Neural cell (in vitro differentiated cells): ENCODE measurements at regions not wholly inside any gene's neighbourhood (a gene's known extent, or its start where the extent isn't known, plus 50 kb on each side); places are given as distances from the start of the nearest gene placed in this dataset.

ENCODE experiments used
- H2AFZ ChIP-seq: fragments of 200-600, 300-800 bp; sonication (generic), shearing (Covaris generic); 2 replicates; pipeline ENCODE4 v1.6.0; 2014; ENCODE audit warnings: low read depth, mild to moderate bottlenecking, antibody characterized with exemption, low read length, moderate library complexity
- H3F3A ChIP-seq: fragments of 200-600 bp; shearing (Covaris generic); 2 replicates; pipeline ENCODE4 v1.6.1; 2016; ENCODE audit warnings: mild to moderate bottlenecking, moderate library complexity, mixed read lengths, antibody characterized with exemption, low read length; ENCODE audit not compliant: insufficient read depth, poor library complexity, severe bottlenecking
- H3K27ac ChIP-seq: fragments of 200-600, 300-800 bp; sonication (generic), shearing (Covaris generic); 2 replicates; pipeline ENCODE4 v1.5.1; 2014; ENCODE audit warnings: mild to moderate bottlenecking, low read length, moderate library complexity
- H3K27me3 ChIP-seq: fragments of 300-800, 200-600 bp; sonication (generic), shearing (Covaris generic); 2 replicates; pipeline ENCODE4 v1.6.0; 2014; ENCODE audit warnings: mild to moderate bottlenecking, low read depth, low read length, moderate library complexity; ENCODE audit not compliant: insufficient read depth
- H3K36me3 ChIP-seq: fragments of 300-800, 200-600 bp; sonication (generic), shearing (Covaris generic); 2 replicates; pipeline ENCODE4 v1.5.1; 2014; ENCODE audit warnings: mild to moderate bottlenecking, antibody characterized with exemption, low read length, moderate library complexity; ENCODE audit not compliant: insufficient read depth
- H3K4me2 ChIP-seq: fragments of 300-800, 200-600 bp; sonication (generic), shearing (Covaris generic); 2 replicates; pipeline ENCODE4 v1.6.0; 2014; ENCODE audit warnings: mild to moderate bottlenecking, low read length
- H3K4me3 ChIP-seq: fragments of 300-800, 200-600 bp; sonication (generic), shearing (Covaris generic); 2 replicates; pipeline ENCODE4 v1.5.1; 2014; ENCODE audit warnings: mild to moderate bottlenecking, low read length, moderate library complexity
- H3K79me2 ChIP-seq: fragments of 200-600 bp; shearing (Covaris generic); replicated peaks from 2 replicates; pipeline ENCODE4 v1.6.0; 2014; ENCODE audit warnings: mild to moderate bottlenecking, low read length, moderate library complexity; ENCODE audit not compliant: insufficient read depth
- H3K9ac ChIP-seq: fragments of 300-800, 200-600 bp; sonication (generic), shearing (Covaris generic); 2 replicates; pipeline ENCODE4 v1.6.1; 2016; ENCODE audit warnings: mild to moderate bottlenecking, low read length, mixed read lengths
- H3K9me2 ChIP-seq: fragments of 200-600 bp; shearing (Covaris generic); 2 replicates; pipeline ENCODE4 v1.6.1; 2016; ENCODE audit warnings: mild to moderate bottlenecking, low read length, mixed read lengths; ENCODE audit not compliant: insufficient read depth
- H3K9me3 ChIP-seq: fragments of 200-600, 300-800 bp; sonication (generic), shearing (Covaris generic); 2 replicates; pipeline ENCODE4 v1.6.1; 2016; ENCODE audit warnings: mild to moderate bottlenecking, mixed run types, low read length, moderate library complexity, mixed read lengths
- H4K20me1 ChIP-seq: fragments of 200-600 bp; shearing (Covaris generic); 2 replicates; pipeline ENCODE4 v1.6.1; 2016; ENCODE audit warnings: mild to moderate bottlenecking, mixed run types; ENCODE audit not compliant: insufficient read depth
- EP300 ChIP-seq: fragments of 450-650 bp; conservative IDR thresholded peaks from 2 replicates; pipeline ENCODE4 v1.6.1; 2014; ENCODE audit warnings: antibody characterized with exemption, mild to moderate bottlenecking, moderate library complexity; ENCODE audit not compliant: poor library complexity, severe bottlenecking
- EZH2 ChIP-seq: fragments of 200-600, 300-800 bp; shearing (Covaris generic), sonication (generic); IDR thresholded peaks from 2 replicates; pipeline ENCODE4 v1.6.1; 2014; ENCODE audit warnings: antibody characterized with exemption, low read length, borderline replicate concordance, mild to moderate bottlenecking; ENCODE audit not compliant: insufficient read depth, poor library complexity, severe bottlenecking
- MXI1 ChIP-seq: fragments of 450-650 bp; conservative IDR thresholded peaks from 2 replicates; pipeline ENCODE4 v1.6.1; 2014; ENCODE audit warnings: antibody characterized with exemption, mild to moderate bottlenecking; ENCODE audit not compliant: poor library complexity, severe bottlenecking
- POLR2AphosphoS5 ChIP-seq: IDR thresholded peaks from 2 replicates; pipeline ENCODE4 v1.6.1; 2012
- RAD21 ChIP-seq: fragments of 450-650 bp; conservative IDR thresholded peaks from 2 replicates; pipeline ENCODE4 v1.6.1; 2014; ENCODE audit warnings: antibody characterized with exemption, mild to moderate bottlenecking, moderate library complexity
- SMC3 ChIP-seq: fragments of 450-650 bp; conservative IDR thresholded peaks from 2 replicates; pipeline ENCODE4 v1.6.1; 2014; ENCODE audit warnings: antibody characterized with exemption, mild to moderate bottlenecking, moderate library complexity; ENCODE audit not compliant: poor library complexity
- TAF1 ChIP-seq: IDR thresholded peaks from 2 replicates; pipeline ENCODE4 v1.6.1; 2012; ENCODE audit warnings: low read depth
- TF ChIP-seq, protein P1 (sequence below): IDR thresholded peaks from 2 replicates; pipeline ENCODE4 v1.6.1; 2012; ENCODE audit warnings: borderline replicate concordance

DNA sequence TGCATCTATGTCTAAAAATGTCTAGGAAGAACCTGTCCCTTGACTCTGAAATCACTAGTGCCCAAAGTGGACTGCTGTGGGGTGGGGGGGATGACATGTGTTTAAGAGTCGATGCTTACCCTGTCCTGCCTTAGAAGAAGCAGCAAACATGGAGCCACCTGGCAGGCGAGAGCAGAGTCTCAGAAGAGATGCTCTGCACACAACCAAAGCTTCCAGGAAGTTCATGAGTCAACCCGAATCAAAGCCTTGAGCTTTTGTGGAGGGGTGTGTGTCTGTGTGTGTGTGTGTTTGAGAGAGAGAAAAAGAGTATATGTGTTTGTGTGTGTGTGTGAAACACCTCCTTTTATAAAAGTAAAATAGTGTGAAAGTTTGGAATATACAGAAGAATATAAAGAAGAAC, 269.9 kb downstream of the ALDH8A1 start:
- Histone ChIP-seq H4K20me1 (no peaks in the 10 kb centered on the region), H3K36me3 (no peaks in the 10 kb centered on the region), H2AFZ (no peak overlapping the region), H3K9me2 (no peaks in the 10 kb centered on the region), H3K27me3 (no peaks in the 10 kb centered on the region), H3K4me3 (no peak overlapping the region), H3F3A (no peaks in the 10 kb centered on the region), H3K9me3 (no peaks in the 10 kb centered on the region), H3K9ac (no peak overlapping the region), H3K4me2 (no peak overlapping the region), H3K27ac (no peak overlapping the region), H3K79me2 (no peaks in the 10 kb centered on the region)
- no peak for TF ChIP-seq MXI1
- TF ChIP-seq RAD21: no peak
- TF ChIP-seq EZH2: no peak
- TF ChIP-seq, protein P1, sequence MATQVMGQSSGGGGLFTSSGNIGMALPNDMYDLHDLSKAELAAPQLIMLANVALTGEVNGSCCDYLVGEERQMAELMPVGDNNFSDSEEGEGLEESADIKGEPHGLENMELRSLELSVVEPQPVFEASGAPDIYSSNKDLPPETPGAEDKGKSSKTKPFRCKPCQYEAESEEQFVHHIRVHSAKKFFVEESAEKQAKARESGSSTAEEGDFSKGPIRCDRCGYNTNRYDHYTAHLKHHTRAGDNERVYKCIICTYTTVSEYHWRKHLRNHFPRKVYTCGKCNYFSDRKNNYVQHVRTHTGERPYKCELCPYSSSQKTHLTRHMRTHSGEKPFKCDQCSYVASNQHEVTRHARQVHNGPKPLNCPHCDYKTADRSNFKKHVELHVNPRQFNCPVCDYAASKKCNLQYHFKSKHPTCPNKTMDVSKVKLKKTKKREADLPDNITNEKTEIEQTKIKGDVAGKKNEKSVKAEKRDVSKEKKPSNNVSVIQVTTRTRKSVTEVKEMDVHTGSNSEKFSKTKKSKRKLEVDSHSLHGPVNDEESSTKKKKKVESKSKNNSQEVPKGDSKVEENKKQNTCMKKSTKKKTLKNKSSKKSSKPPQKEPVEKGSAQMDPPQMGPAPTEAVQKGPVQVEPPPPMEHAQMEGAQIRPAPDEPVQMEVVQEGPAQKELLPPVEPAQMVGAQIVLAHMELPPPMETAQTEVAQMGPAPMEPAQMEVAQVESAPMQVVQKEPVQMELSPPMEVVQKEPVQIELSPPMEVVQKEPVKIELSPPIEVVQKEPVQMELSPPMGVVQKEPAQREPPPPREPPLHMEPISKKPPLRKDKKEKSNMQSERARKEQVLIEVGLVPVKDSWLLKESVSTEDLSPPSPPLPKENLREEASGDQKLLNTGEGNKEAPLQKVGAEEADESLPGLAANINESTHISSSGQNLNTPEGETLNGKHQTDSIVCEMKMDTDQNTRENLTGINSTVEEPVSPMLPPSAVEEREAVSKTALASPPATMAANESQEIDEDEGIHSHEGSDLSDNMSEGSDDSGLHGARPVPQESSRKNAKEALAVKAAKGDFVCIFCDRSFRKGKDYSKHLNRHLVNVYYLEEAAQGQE: no peak
- no peak for TF ChIP-seq TAF1
- TF ChIP-seq SMC3: no peak
- TF ChIP-seq POLR2AphosphoS5: no peak
- TF ChIP-seq EP300: no peak

GRCh38 chr6:134678436-134678889, 271.4 kb downstream of the ALDH8A1 start:
- H3K4me3 ChIP-seq: no peak overlapping the region
- H3K4me2 ChIP-seq: no peak overlapping the region
- no peaks in the 10 kb centered on the region for H3K27me3 ChIP-seq
- no peak for TF ChIP-seq RAD21
- TF ChIP-seq EP300: no peak
- no peak for TF ChIP-seq SMC3
- TF ChIP-seq MXI1: no peak
- no peak for TF ChIP-seq TAF1
- TF ChIP-seq, protein P1: no peak
- H3K9me3 ChIP-seq: no peaks in the 10 kb centered on the region
- H2AFZ ChIP-seq: no peak overlapping the region
- H3F3A ChIP-seq: no peaks in the 10 kb centered on the region
- H3K9ac ChIP-seq: no peak overlapping the region
- no peak overlapping the region for H3K27ac ChIP-seq
- H3K36me3 ChIP-seq: no peaks in the 10 kb centered on the region
- H3K9me2 ChIP-seq: no peaks in the 10 kb centered on the region
- no peaks in the 10 kb centered on the region for H3K79me2 ChIP-seq
- H4K20me1 ChIP-seq: no peaks in the 10 kb centered on the region
